ENCODE measurements at regions not wholly inside any gene's neighbourhood (a gene's known extent, or its start where the extent isn't known, plus 50 kb on each side); places are given as distances from the start of the nearest gene placed in this dataset.
"Not testable (repeated sequence)": the region's sequence is repeated elsewhere in the genome, so short reads cannot be mapped to it uniquely, and the experiment has no call there.

DNA sequence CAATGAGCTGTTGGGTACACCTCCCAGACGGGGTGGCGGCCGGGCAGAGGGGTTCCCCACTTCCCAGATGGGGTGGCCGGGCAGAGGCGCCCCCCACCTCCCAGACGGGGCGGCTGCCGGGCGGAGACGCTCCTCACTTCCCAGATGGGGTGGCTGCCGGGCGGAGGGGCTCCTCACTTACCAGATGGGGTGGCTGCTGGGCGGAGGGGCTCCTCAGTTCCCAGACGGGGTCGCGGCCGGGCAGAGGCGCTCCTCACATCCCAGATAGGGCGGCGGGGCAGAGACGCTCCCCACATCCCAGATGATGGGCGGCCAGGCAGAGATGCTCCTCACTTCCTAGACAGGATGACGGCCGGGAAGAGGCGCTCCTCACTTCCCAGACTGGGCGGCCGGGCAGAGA, 185.1 kb downstream of the UTRN start:
- DNase-seq (ENCODE audit: low read depth in 4 of 4, low spot score in 3 of 4), result not testable (repeated sequence)

GRCh38 chr6:144471986-144472385, 186.9 kb downstream of the UTRN start:
- DNase-seq (ENCODE audit: low read depth in 4 of 4, low spot score in 3 of 4), result no peak

DNA sequence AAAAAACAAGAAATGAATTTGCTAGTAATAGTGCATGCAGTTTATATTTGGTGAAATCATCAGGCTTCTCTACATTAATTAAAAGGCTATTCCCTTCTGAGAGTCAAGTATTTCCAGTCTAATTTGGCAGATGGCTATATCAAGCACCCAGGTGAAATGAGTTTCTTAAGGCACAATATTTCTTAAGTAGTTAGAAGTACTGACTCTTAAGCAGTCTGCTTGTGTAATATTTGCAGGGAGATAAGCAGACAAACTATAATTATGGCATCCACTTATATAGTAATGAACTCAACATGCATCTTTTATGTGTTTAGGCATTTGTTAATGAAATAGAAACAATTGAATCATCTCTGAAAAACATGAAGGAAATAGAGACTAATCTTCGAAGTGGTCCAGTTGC, 189.2 kb downstream of the UTRN start:
- DNase-seq (ENCODE audit: low read depth in 4 of 4, low spot score in 3 of 4), result no peak

GRCh38 chr6:144474904-144475303, 189.8 kb downstream of the UTRN start:
- no peak for DNase-seq (ENCODE audit: low read depth in 4 of 4, low spot score in 3 of 4)

- no peak for DNase-seq (ENCODE audit: low read depth in 4 of 4, low spot score in 3 of 4)
These were observed 190.3 kb downstream of the UTRN start for GRCh38 chr6:144475411-144475810.

- DNase-seq (ENCODE audit: low read depth in 4 of 4, low spot score in 3 of 4), result no peak
These were observed 191.2 kb downstream of the UTRN start for GRCh38 chr6:144476286-144476685.

GRCh38 chr6:144477396-144477795, 192.3 kb downstream of the UTRN start:
- DNase-seq (ENCODE audit: low read depth in 4 of 4, low spot score in 3 of 4), result no peak

DNA sequence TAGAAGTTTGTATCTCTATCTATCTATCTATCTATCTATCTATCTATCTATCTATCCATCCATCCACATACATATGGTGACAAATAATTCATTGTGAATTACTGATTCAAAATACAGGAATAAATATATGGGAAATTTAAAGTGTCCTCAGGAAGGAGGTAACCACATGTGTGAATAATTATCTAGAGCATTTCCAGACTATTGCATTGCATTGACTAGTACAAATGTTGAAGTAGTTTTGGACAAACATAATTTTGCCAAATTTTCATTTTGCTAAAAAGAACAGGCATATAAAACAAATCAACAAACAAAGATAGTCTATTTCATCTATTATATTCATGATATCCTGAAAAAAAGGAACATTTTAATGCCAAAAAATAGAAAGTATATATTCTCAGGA, 192.7 kb downstream of the UTRN start:
- no peak for DNase-seq (ENCODE audit: low read depth in 4 of 4, low spot score in 3 of 4)

- no peak for DNase-seq (ENCODE audit: low read depth in 4 of 4, low spot score in 3 of 4)
These were observed 193.3 kb downstream of the UTRN start for GRCh38 chr6:144478483-144478882.

GRCh38 chr6:144479991-144480390, 194.9 kb downstream of the UTRN start:
- no peak for DNase-seq (ENCODE audit: low read depth in 4 of 4, low spot score in 3 of 4)

DNA sequence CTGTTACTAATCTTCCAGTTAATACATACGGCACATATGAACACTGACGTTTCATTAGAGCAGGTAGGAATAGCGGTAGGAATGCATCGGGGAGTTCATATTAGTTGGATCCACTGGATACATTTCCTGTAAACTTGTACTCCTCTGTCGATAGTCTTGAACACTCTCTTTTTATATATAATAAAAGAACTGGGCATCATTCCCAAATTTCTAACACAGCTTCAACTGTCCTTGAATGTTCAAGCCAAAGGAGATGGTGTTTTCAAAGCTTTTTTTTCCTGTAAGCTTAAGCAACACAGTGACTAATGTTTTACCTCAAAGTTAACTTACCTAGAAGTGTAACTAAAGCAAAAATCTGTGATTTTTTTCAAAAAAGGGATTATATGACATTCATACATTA, 195.3 kb downstream of the UTRN start:
- DNase-seq (ENCODE audit: low read depth in 4 of 4, low spot score in 3 of 4), result no peak

DNA sequence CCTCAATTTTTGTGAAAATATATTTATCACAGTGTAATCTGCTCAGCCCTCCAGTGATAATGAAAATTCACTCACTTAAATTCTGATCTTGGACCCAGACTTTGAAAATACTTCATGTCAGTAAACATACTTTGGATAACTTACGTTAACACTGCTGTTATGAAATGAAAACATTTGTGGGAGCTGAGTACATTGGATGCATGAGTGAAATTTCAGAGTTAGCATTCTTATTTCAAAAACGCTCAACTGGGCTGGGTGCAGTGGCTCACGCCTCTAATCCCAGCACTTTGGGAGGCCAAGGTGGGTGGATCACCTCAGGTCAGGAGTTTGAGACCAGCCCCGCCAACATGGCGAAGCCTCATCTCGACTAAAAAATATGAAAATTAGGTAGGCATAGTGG, 196.4 kb downstream of the UTRN start:
- no peak for DNase-seq (ENCODE audit: low read depth in 4 of 4, low spot score in 3 of 4)

- DNase-seq (ENCODE audit: low read depth in 4 of 4, low spot score in 3 of 4), result peak; percentile 33 to 60 (median 50)
These were observed 197.0 kb downstream of the UTRN start for GRCh38 chr6:144482142-144482541.

GRCh38 chr6:144485531-144485930, 200.4 kb downstream of the UTRN start:
- no peak for DNase-seq (ENCODE audit: low read depth in 4 of 4, low spot score in 3 of 4)

DNA sequence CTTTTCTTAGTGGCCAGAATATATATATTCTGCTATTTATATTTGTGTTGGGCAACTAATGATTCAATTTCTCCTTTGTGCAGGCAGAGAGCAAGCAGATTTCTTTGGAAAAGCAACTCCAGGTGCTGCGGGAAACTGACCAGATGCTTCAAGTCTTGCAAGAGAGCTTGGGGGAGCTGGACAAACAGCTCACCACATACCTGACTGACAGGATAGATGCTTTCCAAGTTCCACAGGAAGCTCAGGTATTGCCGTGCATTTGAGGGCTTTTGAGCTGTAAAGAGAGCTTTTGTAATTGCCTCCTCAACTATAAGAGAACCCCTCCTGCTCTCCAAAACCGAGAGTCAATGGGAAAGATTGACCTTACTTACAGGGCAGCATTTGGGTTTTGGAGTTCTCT, 203.5 kb downstream of the UTRN start:
- DNase-seq (ENCODE audit: low read depth in 4 of 4, low spot score in 3 of 4), result no peak

GRCh38 chr6:144493035-144493910, 208.1 kb downstream of the UTRN start:
- DNase-seq (ENCODE audit: low read depth in 4 of 4, low spot score in 3 of 4), result no peak

GRCh38 chr6:144495076-144495475, 209.9 kb downstream of the UTRN start:
- not testable (repeated sequence) for DNase-seq (ENCODE audit: low read depth in 4 of 4, low spot score in 3 of 4)

GRCh38 chr6:144497650-144498049, 212.5 kb downstream of the UTRN start:
- no peak for DNase-seq (ENCODE audit: low read depth in 4 of 4, low spot score in 3 of 4)

GRCh38 chr6:144500892-144501291, 215.8 kb downstream of the UTRN start:
- no peak for DNase-seq (ENCODE audit: low read depth in 4 of 4, low spot score in 3 of 4)

DNA sequence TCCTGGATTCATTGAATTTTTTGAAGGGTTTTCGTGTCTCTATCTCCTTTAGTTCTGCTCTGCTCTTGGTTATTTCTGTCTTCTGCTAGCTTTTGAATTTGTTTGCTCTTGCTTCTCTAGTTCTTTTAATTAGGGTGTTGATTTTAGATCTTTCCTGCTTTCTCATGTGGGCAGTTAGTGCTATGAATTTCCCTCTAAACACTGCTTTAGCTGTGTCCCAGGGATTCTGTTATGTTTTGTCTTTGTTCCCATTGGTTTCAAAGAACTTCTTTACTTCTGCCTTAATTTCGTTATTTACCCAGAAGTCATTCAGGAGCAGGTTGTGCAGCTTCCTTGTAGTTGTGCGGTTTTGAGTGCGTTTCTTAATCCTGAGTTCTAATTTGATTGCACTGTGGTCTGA, 220.1 kb downstream of the UTRN start:
- DNase-seq (ENCODE audit: low read depth in 4 of 4, low spot score in 3 of 4), result not testable (repeated sequence)

DNA sequence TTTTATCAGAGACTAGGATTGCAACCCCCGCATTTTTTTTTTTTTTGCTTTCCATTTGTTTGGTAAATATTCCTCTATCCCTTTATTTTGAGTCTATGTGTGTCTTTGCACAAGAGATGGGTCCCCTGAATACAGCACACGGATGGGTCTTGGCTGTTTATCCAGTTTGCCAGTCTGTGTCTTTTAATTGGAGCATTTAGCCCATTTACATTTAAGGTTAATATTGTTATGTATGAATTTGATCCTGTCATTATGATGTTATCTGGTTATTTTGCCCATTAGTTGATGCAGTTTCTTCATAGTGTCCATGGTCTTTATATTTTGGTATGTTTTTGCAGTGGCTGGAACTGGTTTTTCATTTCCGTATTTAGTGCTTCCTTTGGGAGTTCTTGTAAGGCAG, 220.9 kb downstream of the UTRN start:
- not testable (repeated sequence) for DNase-seq (ENCODE audit: low read depth in 4 of 4, low spot score in 3 of 4)

DNA sequence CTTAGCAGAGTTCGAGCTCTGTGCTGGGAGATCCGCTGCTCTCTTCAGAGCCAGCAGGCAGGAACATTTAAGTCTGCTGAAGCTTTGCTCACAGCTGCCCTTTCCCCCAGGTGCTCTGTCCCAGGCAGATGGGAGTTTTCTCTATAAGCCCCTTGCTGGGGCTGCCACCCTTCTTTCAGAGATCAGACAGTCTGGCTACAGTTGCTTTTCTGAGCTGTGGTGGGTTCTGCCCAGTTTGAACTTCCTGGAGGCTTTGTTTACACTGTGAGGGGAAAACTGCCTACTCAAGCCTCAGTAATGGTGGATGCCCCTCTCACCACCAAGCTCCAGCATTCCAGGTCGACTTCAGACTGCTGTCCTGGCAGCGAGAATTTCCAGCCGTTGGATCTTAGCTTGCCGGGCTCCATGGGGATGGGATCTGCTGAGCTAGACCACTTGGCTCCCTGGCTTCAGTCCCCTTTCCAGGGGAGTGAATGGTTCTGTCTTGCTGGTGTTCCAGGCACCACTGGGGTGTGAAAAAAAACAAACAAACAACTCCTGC, 222.7 kb downstream of the UTRN start:
- not testable (repeated sequence) for DNase-seq (ENCODE audit: low read depth in 4 of 4, low spot score in 3 of 4)
